ENCODE measurements at regions not wholly inside any gene's neighbourhood (a gene's known extent, or its start where the extent isn't known, plus 50 kb on each side); places are given as distances from the start of the nearest gene placed in this dataset.

GRCh38 chr2:193561054-193561453 lies 1366.3 kb upstream of the TMEFF2 start:
- no peak for ATAC-seq
- H3K79me2 ChIP-seq (ENCODE audit: insufficient read depth, low read length), result no peaks in the 10 kb centered on the region
- H3K9me2 ChIP-seq (ENCODE audit: insufficient read depth), result no peaks in the 10 kb centered on the region
- H3K27me3 ChIP-seq (ENCODE audit: insufficient read depth, low read length), result no peaks in the 10 kb centered on the region
- ChIA-PET RAD21 (ENCODE audit: low non-redundant PET in 1 of 2, low total read pairs in 2 of 2, uncharacterized antibody in 2 of 2, unreplicated experiment in 2 of 2) (no interaction called here), POLR2A (no interaction called here), CTCF (no interaction called here)
- intact Hi-C loops (cut with micrococcal nuclease), result no loop called here
- no peaks in the 10 kb centered on the region for H3K9me3 ChIP-seq (ENCODE audit: control insufficient read depth in 1 of 2, insufficient read depth in 1 of 2, low read depth in 1 of 2, low read length in 2 of 2)
- H3K4me3 ChIP-seq (replicated peaks in 1 of 2; ENCODE audit: low read depth in 1 of 2, low read length in 2 of 2), result no peak overlapping the region
- no peak overlapping the region for H2AFZ ChIP-seq (ENCODE audit: low read depth, low read length, poor library complexity, severe bottlenecking)
- no peaks in the 10 kb centered on the region for H4K20me1 ChIP-seq (ENCODE audit: insufficient read depth)
- TF ChIP-seq POLR2A (IDR thresholded peaks at IDR 0.05; ENCODE audit: borderline replicate concordance, extremely low read depth, insufficient read depth, insufficient read length) (no peak), SRF (IDR thresholded peaks at IDR 0.05; ENCODE audit: low read depth) (no peak), MAX (IDR thresholded peaks at IDR 0.05) (no peak), ZNF274 (IDR thresholded peaks at IDR 0.05; ENCODE audit: low read depth, low read length) (no peak), YY1 (IDR thresholded peaks at IDR 0.05; ENCODE audit: extremely low read depth, insufficient replicate concordance, low read depth, low read length) (no peak), ELF1 (IDR thresholded peaks at IDR 0.05; ENCODE audit: borderline replicate concordance, low read depth) (no peak), EZH2 (IDR thresholded peaks at IDR 0.05) (no peak), CEBPB (IDR thresholded peaks at IDR 0.05; ENCODE audit: low read depth) (no peak), EZH2phosphoT487 (IDR thresholded peaks at IDR 0.05; ENCODE audit: borderline replicate concordance) (no peak), FOSL1 (IDR thresholded peaks at IDR 0.05; ENCODE audit: low read depth) (no peak), JUND (IDR thresholded peaks at IDR 0.05) (no peak)
- no peaks in the 10 kb centered on the region for H3K36me3 ChIP-seq (ENCODE audit: control insufficient read depth in 1 of 2, insufficient read depth in 2 of 2, low read length in 2 of 2)
- H3K4me2 ChIP-seq (ENCODE audit: low read length), result no peak overlapping the region
- no peak overlapping the region for H3K27ac ChIP-seq (ENCODE audit: low read depth, low read length)
- H3K4me1 ChIP-seq (ENCODE audit: control insufficient read depth in 1 of 2, insufficient read depth in 2 of 2, low read length in 2 of 2), result no peaks in the 10 kb centered on the region
- BruUV-seq (replicated peaks), result no TSS peak
- H3K9ac ChIP-seq (ENCODE audit: low read length), result no peak overlapping the region
- DNase-seq (ENCODE audit: low read depth, low spot score), result no peak

DNA sequence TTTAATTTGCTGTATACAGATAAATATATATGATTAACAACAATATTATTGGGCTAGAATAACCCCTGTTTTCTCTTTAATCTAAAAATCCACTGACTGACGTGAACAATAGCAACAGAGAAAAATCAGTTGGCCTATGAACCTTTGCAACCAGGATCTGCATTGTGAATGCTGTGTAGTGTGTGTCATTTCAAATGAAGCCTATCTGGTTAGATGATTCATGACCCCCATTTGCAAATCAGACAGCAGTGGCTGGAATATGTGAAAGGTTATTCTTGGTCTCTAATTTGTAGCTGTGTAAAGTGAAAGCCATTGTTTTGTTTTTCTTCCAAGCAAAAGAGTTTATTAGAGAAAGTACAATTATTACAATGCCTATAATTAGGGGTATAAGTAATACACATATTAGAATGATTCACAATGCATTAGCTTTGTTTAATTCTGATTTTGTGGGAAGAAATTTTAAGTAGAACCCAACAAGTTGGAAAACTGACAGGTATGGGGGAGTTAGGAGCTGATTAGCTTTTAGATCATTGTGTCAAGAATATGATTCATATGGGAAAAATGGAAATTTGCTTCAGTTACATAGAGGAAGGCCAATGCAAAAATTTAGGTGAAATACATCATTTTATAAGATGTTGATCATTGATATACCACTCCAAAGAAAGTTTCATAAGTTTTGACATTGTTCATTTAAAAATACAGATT lies 1362.2 kb upstream of the TMEFF2 start:
- Histone ChIP-seq H3K9ac (ENCODE audit: low read length) (no peak overlapping the region), H4K20me1 (ENCODE audit: insufficient read depth) (no peaks in the 10 kb centered on the region), H3K4me2 (ENCODE audit: low read length) (no peak overlapping the region), H3K4me3 (replicated peaks in 1 of 2; ENCODE audit: low read depth in 1 of 2, low read length in 2 of 2) (no peak overlapping the region), H3K36me3 (ENCODE audit: control insufficient read depth in 1 of 2, insufficient read depth in 2 of 2, low read length in 2 of 2) (no peaks in the 10 kb centered on the region), H3K79me2 (ENCODE audit: insufficient read depth, low read length) (no peaks in the 10 kb centered on the region), H2AFZ (ENCODE audit: low read depth, low read length, poor library complexity, severe bottlenecking) (no peak overlapping the region), H3K9me2 (ENCODE audit: insufficient read depth) (no peaks in the 10 kb centered on the region), H3K4me1 (ENCODE audit: control insufficient read depth in 1 of 2, insufficient read depth in 2 of 2, low read length in 2 of 2) (no peaks in the 10 kb centered on the region), H3K27me3 (ENCODE audit: insufficient read depth, low read length) (no peaks in the 10 kb centered on the region), H3K9me3 (ENCODE audit: control insufficient read depth in 1 of 2, insufficient read depth in 1 of 2, low read depth in 1 of 2, low read length in 2 of 2) (no peaks in the 10 kb centered on the region), H3K27ac (ENCODE audit: low read depth, low read length) (no peak overlapping the region)
- DNase-seq (ENCODE audit: low read depth, low spot score) (no peak), ATAC-seq (no peak)
- no TSS peak for BruUV-seq (replicated peaks)
- ChIA-PET POLR2A (no interaction called here), CTCF (no interaction called here), RAD21 (ENCODE audit: low non-redundant PET in 1 of 2, low total read pairs in 2 of 2, uncharacterized antibody in 2 of 2, unreplicated experiment in 2 of 2) (no interaction called here)
- intact Hi-C loops (cut with micrococcal nuclease), result no loop called here
- TF ChIP-seq ZFX (IDR thresholded peaks at IDR 0.05), result no peak
- TF ChIP-seq, protein P1, sequence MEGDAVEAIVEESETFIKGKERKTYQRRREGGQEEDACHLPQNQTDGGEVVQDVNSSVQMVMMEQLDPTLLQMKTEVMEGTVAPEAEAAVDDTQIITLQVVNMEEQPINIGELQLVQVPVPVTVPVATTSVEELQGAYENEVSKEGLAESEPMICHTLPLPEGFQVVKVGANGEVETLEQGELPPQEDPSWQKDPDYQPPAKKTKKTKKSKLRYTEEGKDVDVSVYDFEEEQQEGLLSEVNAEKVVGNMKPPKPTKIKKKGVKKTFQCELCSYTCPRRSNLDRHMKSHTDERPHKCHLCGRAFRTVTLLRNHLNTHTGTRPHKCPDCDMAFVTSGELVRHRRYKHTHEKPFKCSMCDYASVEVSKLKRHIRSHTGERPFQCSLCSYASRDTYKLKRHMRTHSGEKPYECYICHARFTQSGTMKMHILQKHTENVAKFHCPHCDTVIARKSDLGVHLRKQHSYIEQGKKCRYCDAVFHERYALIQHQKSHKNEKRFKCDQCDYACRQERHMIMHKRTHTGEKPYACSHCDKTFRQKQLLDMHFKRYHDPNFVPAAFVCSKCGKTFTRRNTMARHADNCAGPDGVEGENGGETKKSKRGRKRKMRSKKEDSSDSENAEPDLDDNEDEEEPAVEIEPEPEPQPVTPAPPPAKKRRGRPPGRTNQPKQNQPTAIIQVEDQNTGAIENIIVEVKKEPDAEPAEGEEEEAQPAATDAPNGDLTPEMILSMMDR (IDR thresholded peaks at IDR 0.05 in 2 of 3, conservative IDR thresholded peaks at IDR 0.05 in 1 of 3; ENCODE audit: borderline replicate concordance in 1 of 3, insufficient read depth in 1 of 3, low read depth in 2 of 3, low read length in 2 of 3), result no peak
- TF ChIP-seq EZH2phosphoT487 (IDR thresholded peaks at IDR 0.05; ENCODE audit: borderline replicate concordance), result no peak
- no peak for TF ChIP-seq ZNF274 (IDR thresholded peaks at IDR 0.05; ENCODE audit: low read depth, low read length)
- TF ChIP-seq JUND (IDR thresholded peaks at IDR 0.05), result no peak
- TF ChIP-seq ELF1 (IDR thresholded peaks at IDR 0.05; ENCODE audit: borderline replicate concordance, low read depth), result no peak
- TF ChIP-seq, protein P2, sequence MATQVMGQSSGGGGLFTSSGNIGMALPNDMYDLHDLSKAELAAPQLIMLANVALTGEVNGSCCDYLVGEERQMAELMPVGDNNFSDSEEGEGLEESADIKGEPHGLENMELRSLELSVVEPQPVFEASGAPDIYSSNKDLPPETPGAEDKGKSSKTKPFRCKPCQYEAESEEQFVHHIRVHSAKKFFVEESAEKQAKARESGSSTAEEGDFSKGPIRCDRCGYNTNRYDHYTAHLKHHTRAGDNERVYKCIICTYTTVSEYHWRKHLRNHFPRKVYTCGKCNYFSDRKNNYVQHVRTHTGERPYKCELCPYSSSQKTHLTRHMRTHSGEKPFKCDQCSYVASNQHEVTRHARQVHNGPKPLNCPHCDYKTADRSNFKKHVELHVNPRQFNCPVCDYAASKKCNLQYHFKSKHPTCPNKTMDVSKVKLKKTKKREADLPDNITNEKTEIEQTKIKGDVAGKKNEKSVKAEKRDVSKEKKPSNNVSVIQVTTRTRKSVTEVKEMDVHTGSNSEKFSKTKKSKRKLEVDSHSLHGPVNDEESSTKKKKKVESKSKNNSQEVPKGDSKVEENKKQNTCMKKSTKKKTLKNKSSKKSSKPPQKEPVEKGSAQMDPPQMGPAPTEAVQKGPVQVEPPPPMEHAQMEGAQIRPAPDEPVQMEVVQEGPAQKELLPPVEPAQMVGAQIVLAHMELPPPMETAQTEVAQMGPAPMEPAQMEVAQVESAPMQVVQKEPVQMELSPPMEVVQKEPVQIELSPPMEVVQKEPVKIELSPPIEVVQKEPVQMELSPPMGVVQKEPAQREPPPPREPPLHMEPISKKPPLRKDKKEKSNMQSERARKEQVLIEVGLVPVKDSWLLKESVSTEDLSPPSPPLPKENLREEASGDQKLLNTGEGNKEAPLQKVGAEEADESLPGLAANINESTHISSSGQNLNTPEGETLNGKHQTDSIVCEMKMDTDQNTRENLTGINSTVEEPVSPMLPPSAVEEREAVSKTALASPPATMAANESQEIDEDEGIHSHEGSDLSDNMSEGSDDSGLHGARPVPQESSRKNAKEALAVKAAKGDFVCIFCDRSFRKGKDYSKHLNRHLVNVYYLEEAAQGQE (IDR thresholded peaks at IDR 0.05; ENCODE audit: low read depth), result no peak
- TF ChIP-seq ATF3 (IDR thresholded peaks at IDR 0.05), result no peak

Measured in HCT116 (cell line).